ENCODE measurements at regions not wholly inside any gene's neighbourhood (a gene's known extent, or its start where the extent isn't known, plus 50 kb on each side); places are given as distances from the start of the nearest gene placed in this dataset.

DNA sequence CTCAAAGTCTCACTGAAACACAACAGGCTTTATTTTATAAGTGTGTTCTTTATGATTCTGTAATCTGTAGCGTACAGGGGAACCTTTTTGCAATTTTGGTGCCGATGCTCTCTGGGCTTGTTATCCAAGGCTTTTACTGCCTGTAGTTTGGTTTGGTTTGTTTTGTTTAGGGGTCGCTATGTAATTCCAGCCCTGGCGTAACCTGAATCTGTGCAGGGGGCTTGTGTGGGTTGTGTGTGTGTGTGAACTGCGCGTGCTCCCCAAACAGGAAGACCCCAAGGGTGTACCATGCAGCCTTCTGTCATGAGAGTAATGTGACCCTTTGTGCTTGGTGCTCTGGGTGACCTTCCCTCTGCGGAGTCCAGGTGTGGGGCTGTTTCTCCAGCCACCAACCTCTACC is 92.1 kb upstream of the CLDN14 start:
- TF ChIP-seq, protein P1, sequence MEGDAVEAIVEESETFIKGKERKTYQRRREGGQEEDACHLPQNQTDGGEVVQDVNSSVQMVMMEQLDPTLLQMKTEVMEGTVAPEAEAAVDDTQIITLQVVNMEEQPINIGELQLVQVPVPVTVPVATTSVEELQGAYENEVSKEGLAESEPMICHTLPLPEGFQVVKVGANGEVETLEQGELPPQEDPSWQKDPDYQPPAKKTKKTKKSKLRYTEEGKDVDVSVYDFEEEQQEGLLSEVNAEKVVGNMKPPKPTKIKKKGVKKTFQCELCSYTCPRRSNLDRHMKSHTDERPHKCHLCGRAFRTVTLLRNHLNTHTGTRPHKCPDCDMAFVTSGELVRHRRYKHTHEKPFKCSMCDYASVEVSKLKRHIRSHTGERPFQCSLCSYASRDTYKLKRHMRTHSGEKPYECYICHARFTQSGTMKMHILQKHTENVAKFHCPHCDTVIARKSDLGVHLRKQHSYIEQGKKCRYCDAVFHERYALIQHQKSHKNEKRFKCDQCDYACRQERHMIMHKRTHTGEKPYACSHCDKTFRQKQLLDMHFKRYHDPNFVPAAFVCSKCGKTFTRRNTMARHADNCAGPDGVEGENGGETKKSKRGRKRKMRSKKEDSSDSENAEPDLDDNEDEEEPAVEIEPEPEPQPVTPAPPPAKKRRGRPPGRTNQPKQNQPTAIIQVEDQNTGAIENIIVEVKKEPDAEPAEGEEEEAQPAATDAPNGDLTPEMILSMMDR (IDR thresholded peaks at IDR 0.05): no peak
- TF ChIP-seq POLR2A (IDR thresholded peaks at IDR 0.05) (no peak), POLR2AphosphoS5 (IDR thresholded peaks at IDR 0.05) (no peak), EP300 (IDR thresholded peaks at IDR 0.05) (no peak)

Data from upper lobe of left lung (tissue), 4 donors.